ENCODE measurements at regions not wholly inside any gene's neighbourhood (a gene's known extent, or its start where the extent isn't known, plus 50 kb on each side); places are given as distances from the start of the nearest gene placed in this dataset.

GRCh38 chr18:2325933-2326332, 245.4 kb downstream of the METTL4 start:
- no TSS peak for BruUV-seq (replicated peaks)
- Mint-ChIP-seq H3K4me3 (ENCODE audit: unreplicated experiment) (peak overlapping the region; percentile 45), H3K9me3 (ENCODE audit: unreplicated experiment) (no peaks in the 10 kb centered on the region), H3K27me3 (ENCODE audit: insufficient read depth, unreplicated experiment) (no peaks in the 10 kb centered on the region), H3K36me3 (ENCODE audit: insufficient read depth, unreplicated experiment) (no peaks in the 10 kb centered on the region), H3K27ac (ENCODE audit: unreplicated experiment) (peak overlapping the region; percentile 87), H3K4me1 (ENCODE audit: low read depth, unreplicated experiment) (peaks cover 17% of the 10 kb centered on the region)
- intact Hi-C loops (cut with micrococcal nuclease; ENCODE audit: unreplicated experiment), result loop anchor here (1.0 to 10.0 kb wide), 2 partner anchors 23 to 329 kb away; partner anchors contain the start of gene SMCHD1
- peaks cover 6% of the 10 kb centered on the region; the same call in 1 of the 2 replicates for H3K9me3 ChIP-seq
- no peak for TF ChIP-seq CTCF (IDR thresholded peaks at IDR 0.05; ENCODE audit: insufficient read depth in 1 of 2, low read depth in 1 of 2, low read length in 1 of 2, severe bottlenecking in 1 of 2, unreplicated experiment in 1 of 2)
- ChIA-PET CTCF (interaction anchor here (0.7 to 1.0 kb wide), 2 partner anchors 12 to 92 kb away, joined by 3 to 5 read pairs; no protein-coding TSS in a partner anchor), POLR2A (interaction anchor here (0.8 kb wide), 1 partner anchor 13 kb away, joined by 5 read pairs; no protein-coding TSS in a partner anchor)
- no peaks in the 10 kb centered on the region for H3K27me3 ChIP-seq (replicated peaks; ENCODE audit: control insufficient read depth, insufficient read depth, low read length)
- no peak for DNase-seq
- no peaks in the 10 kb centered on the region for H3K36me3 ChIP-seq (ENCODE audit: control insufficient read depth, insufficient read depth, low read length)
- peaks cover 26% of the 10 kb centered on the region for H3K4me1 ChIP-seq
- H3K4me3 ChIP-seq (ENCODE audit: low read depth, low read length), result no peak overlapping the region

GRCh38 chr18:2326999-2327398, 244.3 kb downstream of the METTL4 start:
- Histone ChIP-seq H3K36me3 (ENCODE audit: control insufficient read depth, insufficient read depth, low read length) (no peaks in the 10 kb centered on the region), H3K27me3 (replicated peaks; ENCODE audit: control insufficient read depth, insufficient read depth, low read length) (no peaks in the 10 kb centered on the region), H3K9me3 (peaks cover 6% of the 10 kb centered on the region; the same call in 1 of the 2 replicates), H3K4me3 (ENCODE audit: low read depth, low read length) (no peak overlapping the region), H3K4me1 (peaks cover 26% of the 10 kb centered on the region)
- BruUV-seq (replicated peaks), result no TSS peak
- intact Hi-C loops (cut with micrococcal nuclease; ENCODE audit: unreplicated experiment), result loop anchor here (10.0 kb wide), 1 partner anchor 328 kb away; the partner anchor contains the start of gene SMCHD1
- no peak overlapping the region for H3K27ac Mint-ChIP-seq (ENCODE audit: unreplicated experiment)
- POLR2A ChIA-PET, result no interaction called here
- no peak for TF ChIP-seq CTCF (IDR thresholded peaks at IDR 0.05; ENCODE audit: insufficient read depth in 1 of 2, low read depth in 1 of 2, low read length in 1 of 2, severe bottlenecking in 1 of 2, unreplicated experiment in 1 of 2)
- peaks cover 17% of the 10 kb centered on the region for H3K4me1 Mint-ChIP-seq (ENCODE audit: low read depth, unreplicated experiment)
- CTCF ChIA-PET, result no interaction called here
- no peaks in the 10 kb centered on the region for H3K27me3 Mint-ChIP-seq (ENCODE audit: insufficient read depth, unreplicated experiment)
- no peaks in the 10 kb centered on the region for H3K36me3 Mint-ChIP-seq (ENCODE audit: insufficient read depth, unreplicated experiment)
- no peaks in the 10 kb centered on the region for H3K9me3 Mint-ChIP-seq (ENCODE audit: unreplicated experiment)
- H3K4me3 Mint-ChIP-seq (ENCODE audit: unreplicated experiment), result no peak overlapping the region
- no peak for DNase-seq

GRCh38 chr18:2330764-2331163, 240.5 kb downstream of the METTL4 start:
- BruUV-seq (replicated peaks), result no TSS peak
- H3K27me3 Mint-ChIP-seq (ENCODE audit: insufficient read depth, unreplicated experiment), result no peaks in the 10 kb centered on the region
- no peak overlapping the region for H3K4me3 Mint-ChIP-seq (ENCODE audit: unreplicated experiment)
- Histone ChIP-seq H3K4me1 (peaks cover 12% of the 10 kb centered on the region), H3K36me3 (ENCODE audit: control insufficient read depth, insufficient read depth, low read length) (no peaks in the 10 kb centered on the region), H3K27me3 (replicated peaks; ENCODE audit: control insufficient read depth, insufficient read depth, low read length) (no peaks in the 10 kb centered on the region), H3K9me3 (no peaks in the 10 kb centered on the region), H3K4me3 (ENCODE audit: low read depth, low read length) (no peak overlapping the region)
- no peak overlapping the region for H3K27ac Mint-ChIP-seq (ENCODE audit: unreplicated experiment)
- H3K9me3 Mint-ChIP-seq (ENCODE audit: unreplicated experiment), result no peaks in the 10 kb centered on the region
- POLR2A ChIA-PET, result no interaction called here
- H3K4me1 Mint-ChIP-seq (ENCODE audit: low read depth, unreplicated experiment), result peaks cover 9% of the 10 kb centered on the region
- no peaks in the 10 kb centered on the region for H3K36me3 Mint-ChIP-seq (ENCODE audit: insufficient read depth, unreplicated experiment)
- intact Hi-C loops (cut with micrococcal nuclease; ENCODE audit: unreplicated experiment), result no loop called here
- no peak for DNase-seq
- CTCF ChIA-PET, result no interaction called here
- no peak for TF ChIP-seq CTCF (IDR thresholded peaks at IDR 0.05; ENCODE audit: insufficient read depth in 1 of 2, low read depth in 1 of 2, low read length in 1 of 2, severe bottlenecking in 1 of 2, unreplicated experiment in 1 of 2)

Data from Caco-2 (cell line).